GM23338 (cell line): ENCODE measurements at regions not wholly inside any gene's neighbourhood (a gene's known extent, or its start where the extent isn't known, plus 50 kb on each side); places are given as distances from the start of the nearest gene placed in this dataset.

Experiments used
- CREB1 ChIP-seq: fragments of 250-450 bp; sonication (Bioruptor Pico); IDR thresholded peaks from 2 replicates; pipeline ENCODE4 v1.5.0; 2020; ENCODE audit warnings: low read depth, mild to moderate bottlenecking, moderate library complexity
- EZH2 ChIP-seq: fragments of 200-600 bp; sonication (generic); IDR thresholded peaks from one replicate; pipeline ENCODE4 v1.8.0; 2017; ENCODE audit warnings: antibody characterized with exemption, mild to moderate bottlenecking, low read depth; ENCODE audit not compliant: unreplicated experiment
- EZH2phosphoT487 ChIP-seq: fragments of 200-600 bp; sonication (generic); IDR thresholded peaks from one replicate; pipeline ENCODE4 v1.8.1; 2018; ENCODE audit warnings: antibody characterized with exemption; ENCODE audit not compliant: unreplicated experiment
- JUNB ChIP-seq: IDR thresholded peaks from one replicate; pipeline ENCODE4 v1.6.1; 2016; ENCODE audit warnings: antibody characterized with exemption; ENCODE audit not compliant: unreplicated experiment
- NANOG ChIP-seq: IDR thresholded peaks from 2 replicates; pipeline ENCODE4 v1.6.1; 2016; ENCODE audit warnings: antibody characterized with exemption, borderline replicate concordance
- POLR2AphosphoS5 ChIP-seq: IDR thresholded peaks from 2 replicates; pipeline ENCODE4 v1.6.1; 2016; ENCODE audit warnings: antibody characterized with exemption, low read depth
- STAT1 ChIP-seq: IDR thresholded peaks from one replicate; pipeline ENCODE4 v1.6.1; 2016; ENCODE audit warnings: antibody characterized with exemption; ENCODE audit not compliant: unreplicated experiment
- ZNF114 ChIP-seq: fragments of 250-450 bp; sonication (Bioruptor Pico); IDR thresholded peaks from 2 replicates; pipeline ENCODE4 v1.5.0; 2020; ENCODE audit warnings: mild to moderate bottlenecking, moderate library complexity
- ZNF331 ChIP-seq: fragments of 250-450 bp; sonication (Bioruptor Pico); IDR thresholded peaks from 2 replicates; pipeline ENCODE4 v1.5.0; 2020; ENCODE audit warnings: low read depth, mild to moderate bottlenecking, moderate library complexity
- TF ChIP-seq, protein P1 (sequence below), 2 experiments: fragments of 200-600 bp in 1 of 2; sonication (generic) in 1 of 2; conservative IDR thresholded peaks; 2 replicates each; pipeline versions ENCODE4 v1.5.1 to v1.6.1; 2016 to 2017; ENCODE audit warnings: antibody characterized with exemption in 2 of 2, low read depth in 2 of 2, mild to moderate bottlenecking in 2 of 2, moderate library complexity in 1 of 2
- TF ChIP-seq, protein P2 (sequence below): IDR thresholded peaks from one replicate; pipeline ENCODE4 v1.6.1; 2018; ENCODE audit warnings: antibody characterized with exemption; ENCODE audit not compliant: unreplicated experiment
- TF ChIP-seq, protein P3 (sequence below): IDR thresholded peaks from 2 replicates; pipeline ENCODE4 v1.6.1; 2016; ENCODE audit warnings: antibody characterized with exemption
- TF ChIP-seq, protein P4 (sequence below): fragments of 250-450 bp; sonication (Bioruptor Pico); IDR thresholded peaks from 2 replicates; pipeline ENCODE4 v1.5.0; 2020; ENCODE audit warnings: mild to moderate bottlenecking, moderate library complexity

DNA sequence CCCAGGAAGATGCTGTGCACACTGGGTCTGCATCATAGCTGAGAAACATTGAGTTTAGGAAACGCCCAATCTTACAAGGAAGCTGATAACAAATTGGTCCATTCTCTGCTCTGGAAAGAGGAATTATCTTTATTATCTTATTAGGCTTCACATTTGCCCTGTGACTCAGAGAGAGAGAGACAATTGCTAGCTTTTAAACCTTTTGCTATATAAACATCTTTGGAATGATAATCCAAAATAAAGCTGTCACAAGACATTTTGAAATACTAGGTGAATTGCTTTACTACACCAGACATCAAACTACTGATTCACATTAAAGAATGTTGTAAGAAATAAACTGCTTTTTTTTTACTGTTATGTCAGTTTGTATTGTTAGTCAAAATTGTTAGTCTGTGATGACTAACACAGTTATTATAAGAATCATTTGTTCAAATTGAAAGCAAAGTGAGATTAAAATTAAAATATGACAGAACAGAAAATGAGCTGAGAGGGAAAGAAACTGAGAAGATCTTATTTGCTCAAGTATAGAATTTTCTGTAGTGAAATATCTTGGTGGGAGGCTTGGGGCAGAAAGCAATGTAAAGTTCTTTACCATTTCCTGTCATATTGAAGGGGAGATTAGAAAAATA lies 765.4 kb upstream of the PCDH10 start:
- TF ChIP-seq EZH2phosphoT487 = no peak
- TF ChIP-seq, protein P1, sequence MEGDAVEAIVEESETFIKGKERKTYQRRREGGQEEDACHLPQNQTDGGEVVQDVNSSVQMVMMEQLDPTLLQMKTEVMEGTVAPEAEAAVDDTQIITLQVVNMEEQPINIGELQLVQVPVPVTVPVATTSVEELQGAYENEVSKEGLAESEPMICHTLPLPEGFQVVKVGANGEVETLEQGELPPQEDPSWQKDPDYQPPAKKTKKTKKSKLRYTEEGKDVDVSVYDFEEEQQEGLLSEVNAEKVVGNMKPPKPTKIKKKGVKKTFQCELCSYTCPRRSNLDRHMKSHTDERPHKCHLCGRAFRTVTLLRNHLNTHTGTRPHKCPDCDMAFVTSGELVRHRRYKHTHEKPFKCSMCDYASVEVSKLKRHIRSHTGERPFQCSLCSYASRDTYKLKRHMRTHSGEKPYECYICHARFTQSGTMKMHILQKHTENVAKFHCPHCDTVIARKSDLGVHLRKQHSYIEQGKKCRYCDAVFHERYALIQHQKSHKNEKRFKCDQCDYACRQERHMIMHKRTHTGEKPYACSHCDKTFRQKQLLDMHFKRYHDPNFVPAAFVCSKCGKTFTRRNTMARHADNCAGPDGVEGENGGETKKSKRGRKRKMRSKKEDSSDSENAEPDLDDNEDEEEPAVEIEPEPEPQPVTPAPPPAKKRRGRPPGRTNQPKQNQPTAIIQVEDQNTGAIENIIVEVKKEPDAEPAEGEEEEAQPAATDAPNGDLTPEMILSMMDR (conservative IDR thresholded peaks at IDR 0.05; ENCODE audit: low read depth in 2 of 2) = no peak
- TF ChIP-seq, protein P2, sequence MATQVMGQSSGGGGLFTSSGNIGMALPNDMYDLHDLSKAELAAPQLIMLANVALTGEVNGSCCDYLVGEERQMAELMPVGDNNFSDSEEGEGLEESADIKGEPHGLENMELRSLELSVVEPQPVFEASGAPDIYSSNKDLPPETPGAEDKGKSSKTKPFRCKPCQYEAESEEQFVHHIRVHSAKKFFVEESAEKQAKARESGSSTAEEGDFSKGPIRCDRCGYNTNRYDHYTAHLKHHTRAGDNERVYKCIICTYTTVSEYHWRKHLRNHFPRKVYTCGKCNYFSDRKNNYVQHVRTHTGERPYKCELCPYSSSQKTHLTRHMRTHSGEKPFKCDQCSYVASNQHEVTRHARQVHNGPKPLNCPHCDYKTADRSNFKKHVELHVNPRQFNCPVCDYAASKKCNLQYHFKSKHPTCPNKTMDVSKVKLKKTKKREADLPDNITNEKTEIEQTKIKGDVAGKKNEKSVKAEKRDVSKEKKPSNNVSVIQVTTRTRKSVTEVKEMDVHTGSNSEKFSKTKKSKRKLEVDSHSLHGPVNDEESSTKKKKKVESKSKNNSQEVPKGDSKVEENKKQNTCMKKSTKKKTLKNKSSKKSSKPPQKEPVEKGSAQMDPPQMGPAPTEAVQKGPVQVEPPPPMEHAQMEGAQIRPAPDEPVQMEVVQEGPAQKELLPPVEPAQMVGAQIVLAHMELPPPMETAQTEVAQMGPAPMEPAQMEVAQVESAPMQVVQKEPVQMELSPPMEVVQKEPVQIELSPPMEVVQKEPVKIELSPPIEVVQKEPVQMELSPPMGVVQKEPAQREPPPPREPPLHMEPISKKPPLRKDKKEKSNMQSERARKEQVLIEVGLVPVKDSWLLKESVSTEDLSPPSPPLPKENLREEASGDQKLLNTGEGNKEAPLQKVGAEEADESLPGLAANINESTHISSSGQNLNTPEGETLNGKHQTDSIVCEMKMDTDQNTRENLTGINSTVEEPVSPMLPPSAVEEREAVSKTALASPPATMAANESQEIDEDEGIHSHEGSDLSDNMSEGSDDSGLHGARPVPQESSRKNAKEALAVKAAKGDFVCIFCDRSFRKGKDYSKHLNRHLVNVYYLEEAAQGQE = no peak
- no peak for TF ChIP-seq JUNB
- no peak for TF ChIP-seq POLR2AphosphoS5
- TF ChIP-seq ZNF331 (CRISPR knock-in tag) = no peak
- no peak for TF ChIP-seq EZH2
- TF ChIP-seq, protein P3, sequence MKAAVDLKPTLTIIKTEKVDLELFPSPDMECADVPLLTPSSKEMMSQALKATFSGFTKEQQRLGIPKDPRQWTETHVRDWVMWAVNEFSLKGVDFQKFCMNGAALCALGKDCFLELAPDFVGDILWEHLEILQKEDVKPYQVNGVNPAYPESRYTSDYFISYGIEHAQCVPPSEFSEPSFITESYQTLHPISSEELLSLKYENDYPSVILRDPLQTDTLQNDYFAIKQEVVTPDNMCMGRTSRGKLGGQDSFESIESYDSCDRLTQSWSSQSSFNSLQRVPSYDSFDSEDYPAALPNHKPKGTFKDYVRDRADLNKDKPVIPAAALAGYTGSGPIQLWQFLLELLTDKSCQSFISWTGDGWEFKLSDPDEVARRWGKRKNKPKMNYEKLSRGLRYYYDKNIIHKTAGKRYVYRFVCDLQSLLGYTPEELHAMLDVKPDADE = no peak
- TF ChIP-seq NANOG = no peak
- no peak for TF ChIP-seq CREB1 (CRISPR knock-in tag)
- no peak for TF ChIP-seq ZNF114 (CRISPR knock-in tag)
- TF ChIP-seq STAT1 = no peak
- TF ChIP-seq, protein P4, sequence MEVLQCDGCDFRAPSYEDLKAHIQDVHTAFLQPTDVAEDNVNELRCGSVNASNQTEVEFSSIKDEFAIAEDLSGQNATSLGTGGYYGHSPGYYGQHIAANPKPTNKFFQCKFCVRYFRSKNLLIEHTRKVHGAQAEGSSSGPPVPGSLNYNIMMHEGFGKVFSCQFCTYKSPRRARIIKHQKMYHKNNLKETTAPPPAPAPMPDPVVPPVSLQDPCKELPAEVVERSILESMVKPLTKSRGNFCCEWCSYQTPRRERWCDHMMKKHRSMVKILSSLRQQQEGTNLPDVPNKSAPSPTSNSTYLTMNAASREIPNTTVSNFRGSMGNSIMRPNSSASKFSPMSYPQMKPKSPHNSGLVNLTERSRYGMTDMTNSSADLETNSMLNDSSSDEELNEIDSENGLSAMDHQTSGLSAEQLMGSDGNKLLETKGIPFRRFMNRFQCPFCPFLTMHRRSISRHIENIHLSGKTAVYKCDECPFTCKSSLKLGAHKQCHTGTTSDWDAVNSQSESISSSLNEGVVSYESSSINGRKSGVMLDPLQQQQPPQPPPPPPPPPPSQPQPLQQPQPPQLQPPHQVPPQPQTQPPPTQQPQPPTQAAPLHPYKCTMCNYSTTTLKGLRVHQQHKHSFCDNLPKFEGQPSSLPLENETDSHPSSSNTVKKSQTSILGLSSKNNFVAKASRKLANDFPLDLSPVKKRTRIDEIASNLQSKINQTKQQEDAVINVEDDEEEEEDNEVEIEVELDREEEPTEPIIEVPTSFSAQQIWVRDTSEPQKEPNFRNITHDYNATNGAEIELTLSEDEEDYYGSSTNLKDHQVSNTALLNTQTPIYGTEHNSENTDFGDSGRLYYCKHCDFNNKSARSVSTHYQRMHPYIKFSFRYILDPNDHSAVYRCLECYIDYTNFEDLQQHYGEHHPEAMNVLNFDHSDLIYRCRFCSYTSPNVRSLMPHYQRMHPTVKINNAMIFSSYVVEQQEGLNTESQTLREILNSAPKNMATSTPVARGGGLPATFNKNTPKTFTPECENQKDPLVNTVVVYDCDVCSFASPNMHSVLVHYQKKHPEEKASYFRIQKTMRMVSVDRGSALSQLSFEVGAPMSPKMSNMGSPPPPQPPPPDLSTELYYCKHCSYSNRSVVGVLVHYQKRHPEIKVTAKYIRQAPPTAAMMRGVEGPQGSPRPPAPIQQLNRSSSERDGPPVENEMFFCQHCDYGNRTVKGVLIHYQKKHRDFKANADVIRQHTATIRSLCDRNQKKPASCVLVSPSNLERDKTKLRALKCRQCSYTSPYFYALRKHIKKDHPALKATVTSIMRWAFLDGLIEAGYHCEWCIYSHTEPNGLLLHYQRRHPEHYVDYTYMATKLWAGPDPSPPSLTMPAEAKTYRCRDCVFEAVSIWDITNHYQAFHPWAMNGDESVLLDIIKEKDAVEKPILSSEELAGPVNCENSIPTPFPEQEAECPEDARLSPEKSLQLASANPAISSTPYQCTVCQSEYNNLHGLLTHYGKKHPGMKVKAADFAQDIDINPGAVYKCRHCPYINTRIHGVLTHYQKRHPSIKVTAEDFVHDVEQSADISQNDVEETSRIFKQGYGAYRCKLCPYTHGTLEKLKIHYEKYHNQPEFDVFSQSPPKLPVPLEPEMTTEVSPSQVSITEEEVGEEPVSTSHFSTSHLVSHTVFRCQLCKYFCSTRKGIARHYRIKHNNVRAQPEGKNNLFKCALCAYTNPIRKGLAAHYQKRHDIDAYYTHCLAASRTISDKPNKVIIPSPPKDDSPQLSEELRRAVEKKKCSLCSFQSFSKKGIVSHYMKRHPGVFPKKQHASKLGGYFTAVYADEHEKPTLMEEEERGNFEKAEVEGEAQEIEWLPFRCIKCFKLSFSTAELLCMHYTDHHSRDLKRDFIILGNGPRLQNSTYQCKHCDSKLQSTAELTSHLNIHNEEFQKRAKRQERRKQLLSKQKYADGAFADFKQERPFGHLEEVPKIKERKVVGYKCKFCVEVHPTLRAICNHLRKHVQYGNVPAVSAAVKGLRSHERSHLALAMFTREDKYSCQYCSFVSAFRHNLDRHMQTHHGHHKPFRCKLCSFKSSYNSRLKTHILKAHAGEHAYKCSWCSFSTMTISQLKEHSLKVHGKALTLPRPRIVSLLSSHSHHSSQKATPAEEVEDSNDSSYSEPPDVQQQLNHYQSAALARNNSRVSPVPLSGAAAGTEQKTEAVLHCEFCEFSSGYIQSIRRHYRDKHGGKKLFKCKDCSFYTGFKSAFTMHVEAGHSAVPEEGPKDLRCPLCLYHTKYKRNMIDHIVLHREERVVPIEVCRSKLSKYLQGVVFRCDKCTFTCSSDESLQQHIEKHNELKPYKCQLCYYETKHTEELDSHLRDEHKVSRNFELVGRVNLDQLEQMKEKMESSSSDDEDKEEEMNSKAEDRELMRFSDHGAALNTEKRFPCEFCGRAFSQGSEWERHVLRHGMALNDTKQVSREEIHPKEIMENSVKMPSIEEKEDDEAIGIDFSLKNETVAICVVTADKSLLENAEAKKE = no peak
